Activated T-cell treated with anti-CD3 and anti-CD28 coated beads, Interleukin-2, amount 50 U/mL, for 24 hours (primary cell): ENCODE measurements at regions not wholly inside any gene's neighbourhood (a gene's known extent, or its start where the extent isn't known, plus 50 kb on each side); places are given as distances from the start of the nearest gene placed in this dataset.

Source experiments
- DNase-seq: peaks from one replicate; pipeline ENCODE4 v3.0.0-alpha.2; 2020
- H3K27ac Mint-ChIP-seq: 2 replicates; pipeline ENCODE4 v1.8.0; 2020; ENCODE audit warnings: mild to moderate bottlenecking, mixed read lengths
- H3K27me3 Mint-ChIP-seq: 2 replicates; pipeline ENCODE4 v1.8.0; 2020; ENCODE audit warnings: mixed read lengths
- H3K36me3 Mint-ChIP-seq: 2 replicates; pipeline ENCODE4 v1.8.0; 2020; ENCODE audit warnings: low read depth, mixed read lengths
- H3K4me1 Mint-ChIP-seq: 2 replicates; pipeline ENCODE4 v1.8.0; 2020; ENCODE audit warnings: low read depth, mixed read lengths
- H3K4me3 Mint-ChIP-seq: 2 replicates; pipeline ENCODE4 v1.8.0; 2020; ENCODE audit warnings: mild to moderate bottlenecking, moderate library complexity, mixed read lengths
- H3K9me3 Mint-ChIP-seq: 2 replicates; pipeline ENCODE4 v1.8.0; 2020; ENCODE audit warnings: mixed read lengths

DNA sequence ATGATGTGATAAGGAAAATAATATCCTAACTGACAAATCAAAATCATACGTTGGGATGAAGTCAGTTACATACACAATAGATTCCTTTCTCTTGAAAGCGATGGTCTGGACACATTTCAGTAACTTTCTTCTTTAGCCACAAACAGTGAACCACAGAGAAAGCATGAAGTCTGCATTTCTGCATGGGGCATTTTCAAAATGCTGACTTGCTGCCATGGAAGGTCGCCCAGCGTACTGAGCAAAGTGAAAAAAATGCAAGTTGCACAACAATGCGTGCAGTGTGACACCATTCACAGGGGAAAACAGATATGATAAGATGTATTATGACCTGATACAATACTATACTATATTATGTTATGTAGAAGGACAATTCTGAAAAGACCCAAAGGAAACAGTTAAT, 146.3 kb downstream of the SNX18 start:
- DNase-seq = no peak
- Mint-ChIP-seq H3K27me3 (no peaks in the 10 kb centered on the region), H3K27ac (no peak overlapping the region), H3K9me3 (peaks cover 8% of the 10 kb centered on the region), H3K36me3 (no peaks in the 10 kb centered on the region), H3K4me3 (no peak overlapping the region), H3K4me1 (no peaks in the 10 kb centered on the region)

GRCh38 chr5:54661111-54661510, 143.6 kb downstream of the SNX18 start:
- no peak overlapping the region for H3K4me3 Mint-ChIP-seq
- DNase-seq = no peak
- H3K36me3 Mint-ChIP-seq = no peaks in the 10 kb centered on the region
- no peaks in the 10 kb centered on the region for H3K9me3 Mint-ChIP-seq
- no peak overlapping the region for H3K27ac Mint-ChIP-seq
- no peaks in the 10 kb centered on the region for H3K4me1 Mint-ChIP-seq
- H3K27me3 Mint-ChIP-seq = no peaks in the 10 kb centered on the region

- no peak for DNase-seq
- Mint-ChIP-seq H3K4me1 (peaks cover 2% of the 10 kb centered on the region), H3K27ac (no peak overlapping the region)
These were observed 142.2 kb downstream of the SNX18 start for GRCh38 chr5:54659700-54660131.

GRCh38 chr5:54658010-54658409, 140.5 kb downstream of the SNX18 start:
- H3K27me3 Mint-ChIP-seq = no peaks in the 10 kb centered on the region
- H3K9me3 Mint-ChIP-seq = no peaks in the 10 kb centered on the region
- no peaks in the 10 kb centered on the region for H3K36me3 Mint-ChIP-seq
- H3K4me3 Mint-ChIP-seq = no peak overlapping the region
- no peak overlapping the region for H3K27ac Mint-ChIP-seq
- no peak for DNase-seq
- peaks cover 5% of the 10 kb centered on the region for H3K4me1 Mint-ChIP-seq

More at GRCh38 chr5:54659700-54660131, 142.2 kb downstream of the SNX18 start:
- no peaks in the 10 kb centered on the region for H3K36me3 Mint-ChIP-seq
- no peaks in the 10 kb centered on the region for H3K27me3 Mint-ChIP-seq
- no peak overlapping the region for H3K4me3 Mint-ChIP-seq
- H3K9me3 Mint-ChIP-seq = no peaks in the 10 kb centered on the region

DNA sequence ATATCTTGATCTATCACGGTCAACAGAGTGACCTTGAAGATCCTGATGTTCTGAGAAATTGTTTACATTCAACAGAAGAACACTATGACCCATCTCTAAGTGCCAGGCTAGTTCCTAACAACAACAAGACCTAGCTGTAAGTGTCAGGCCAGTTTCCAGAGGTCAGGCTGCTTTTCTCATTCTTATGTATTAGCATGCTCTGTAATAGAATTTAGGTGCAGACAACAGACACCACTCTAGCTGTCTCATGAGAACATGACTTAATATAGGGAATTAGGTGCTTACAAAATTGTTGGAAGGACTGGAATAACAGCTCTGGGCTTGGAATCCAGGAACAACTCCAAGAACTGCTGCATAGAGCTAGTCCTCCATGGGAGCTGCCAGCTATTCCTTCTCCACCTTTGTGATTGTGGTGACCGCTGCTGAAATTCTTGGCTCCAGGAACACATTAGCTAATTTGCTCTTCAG, 138.7 kb downstream of the SNX18 start:
- H3K4me1 Mint-ChIP-seq = peaks cover 5% of the 10 kb centered on the region
- H3K9me3 Mint-ChIP-seq = no peaks in the 10 kb centered on the region
- DNase-seq = no peak
- no peaks in the 10 kb centered on the region for H3K27me3 Mint-ChIP-seq
- H3K4me3 Mint-ChIP-seq = no peak overlapping the region
- no peaks in the 10 kb centered on the region for H3K36me3 Mint-ChIP-seq
- H3K27ac Mint-ChIP-seq = no peak overlapping the region

- Mint-ChIP-seq H3K27me3 (no peaks in the 10 kb centered on the region), H3K4me1 (peaks cover 5% of the 10 kb centered on the region), H3K9me3 (no peaks in the 10 kb centered on the region), H3K27ac (no peak overlapping the region), H3K4me3 (no peak overlapping the region), H3K36me3 (no peaks in the 10 kb centered on the region)
- DNase-seq = no peak
These were observed 138.2 kb downstream of the SNX18 start for GRCh38 chr5:54655761-54656160.

DNA sequence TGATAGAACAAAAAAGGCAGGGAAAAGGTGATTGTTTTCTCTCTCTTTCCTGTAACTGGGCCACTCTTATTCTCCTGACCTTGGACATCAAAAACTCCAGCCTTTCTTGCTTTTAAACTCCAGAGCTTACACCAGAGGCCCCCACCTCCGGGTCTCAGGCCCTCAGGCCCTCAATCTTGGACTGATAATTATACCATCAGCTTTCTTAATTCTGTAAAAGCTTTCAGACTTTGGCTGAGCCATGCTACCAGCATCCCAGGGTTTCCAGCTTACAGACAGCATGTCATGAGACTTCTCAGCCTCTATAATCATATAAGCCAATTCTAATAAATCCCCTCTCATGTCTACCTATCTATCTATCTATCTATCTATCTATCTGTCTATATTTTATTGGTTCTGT, 137.7 kb downstream of the SNX18 start:
- DNase-seq = no peak
- no peak overlapping the region for H3K27ac Mint-ChIP-seq
- H3K36me3 Mint-ChIP-seq = no peaks in the 10 kb centered on the region
- no peaks in the 10 kb centered on the region for H3K27me3 Mint-ChIP-seq
- H3K4me3 Mint-ChIP-seq = no peak overlapping the region
- no peaks in the 10 kb centered on the region for H3K9me3 Mint-ChIP-seq
- peaks cover 5% of the 10 kb centered on the region for H3K4me1 Mint-ChIP-seq

DNA sequence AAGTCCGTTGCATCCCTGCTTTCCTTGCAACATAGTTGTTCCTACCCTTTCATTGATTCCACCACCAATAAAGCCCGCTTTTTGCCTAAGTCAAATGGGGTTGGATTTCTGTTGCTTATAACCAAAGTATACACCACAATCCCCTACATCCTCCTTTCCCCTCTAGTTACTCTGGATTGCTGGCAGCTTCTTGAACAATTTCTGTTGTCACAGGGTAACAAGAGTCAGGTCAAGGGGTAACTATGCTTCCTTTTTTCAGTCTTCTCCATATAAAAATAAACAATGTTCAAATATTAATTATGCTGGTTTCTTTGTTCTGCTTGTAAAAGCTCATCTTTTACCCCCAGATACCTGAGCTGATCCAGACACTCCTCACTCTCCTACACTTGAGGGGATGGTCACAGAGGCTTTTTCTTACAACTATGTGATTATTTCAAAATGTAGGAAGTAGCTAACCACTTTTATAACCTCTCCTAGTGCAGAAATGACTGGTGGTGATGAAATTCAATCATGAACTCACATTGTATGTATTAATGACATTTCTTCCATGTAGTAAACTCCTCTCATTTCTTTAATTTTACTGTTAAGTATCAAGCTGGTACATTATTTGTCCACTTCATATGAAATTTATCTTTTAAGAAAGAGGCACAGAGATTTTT, 136.5 kb downstream of the SNX18 start:
- no peaks in the 10 kb centered on the region for H3K36me3 Mint-ChIP-seq
- H3K9me3 Mint-ChIP-seq = no peaks in the 10 kb centered on the region
- peaks cover 5% of the 10 kb centered on the region for H3K4me1 Mint-ChIP-seq
- H3K27ac Mint-ChIP-seq = no peak overlapping the region
- H3K27me3 Mint-ChIP-seq = no peaks in the 10 kb centered on the region
- DNase-seq = no peak
- no peak overlapping the region for H3K4me3 Mint-ChIP-seq

DNA sequence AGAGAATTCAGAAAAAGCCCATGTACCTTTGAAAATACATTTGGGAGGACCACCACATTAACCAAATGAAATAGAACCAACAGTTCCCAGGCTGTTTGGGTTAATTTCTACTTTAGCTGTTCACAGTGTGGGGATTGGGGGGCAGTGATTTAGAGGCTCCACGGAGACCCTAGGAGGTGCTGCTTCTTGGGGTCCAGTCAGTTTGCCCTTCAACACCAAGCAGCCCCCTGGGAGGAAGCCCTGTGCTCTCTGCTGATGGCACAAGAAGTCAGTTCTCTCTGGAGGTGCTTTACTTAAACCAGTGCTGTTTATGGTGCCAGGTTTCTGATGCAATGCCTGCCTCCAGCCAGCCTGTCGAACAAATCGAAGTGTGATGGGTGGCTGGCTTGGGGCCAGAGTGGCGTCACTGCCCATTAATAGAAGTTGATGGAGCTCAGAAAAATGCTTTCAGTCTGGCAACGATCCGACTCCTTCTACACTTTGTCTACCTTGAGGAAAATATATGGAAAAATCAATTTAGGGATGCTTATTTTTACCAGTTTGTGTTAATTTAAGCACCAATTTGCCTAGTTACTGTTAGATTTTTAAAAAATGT, 134.0 kb downstream of the SNX18 start:
- Mint-ChIP-seq H3K36me3 (no peaks in the 10 kb centered on the region), H3K9me3 (no peaks in the 10 kb centered on the region), H3K4me1 (peaks cover 24% of the 10 kb centered on the region)

GRCh38 chr5:54649041-54649504, 131.5 kb downstream of the SNX18 start:
- Mint-ChIP-seq H3K4me1 (peaks cover 43% of the 10 kb centered on the region), H3K27me3 (no peaks in the 10 kb centered on the region), H3K4me3 (no peak overlapping the region), H3K27ac (no peak overlapping the region), H3K9me3 (no peaks in the 10 kb centered on the region), H3K36me3 (no peaks in the 10 kb centered on the region)
- no peak for DNase-seq

More for the DNA sequence above, 134.0 kb downstream of the SNX18 start:
- Mint-ChIP-seq H3K27ac (no peak overlapping the region), H3K27me3 (no peaks in the 10 kb centered on the region), H3K4me3 (no peak overlapping the region)
- no peak for DNase-seq

DNA sequence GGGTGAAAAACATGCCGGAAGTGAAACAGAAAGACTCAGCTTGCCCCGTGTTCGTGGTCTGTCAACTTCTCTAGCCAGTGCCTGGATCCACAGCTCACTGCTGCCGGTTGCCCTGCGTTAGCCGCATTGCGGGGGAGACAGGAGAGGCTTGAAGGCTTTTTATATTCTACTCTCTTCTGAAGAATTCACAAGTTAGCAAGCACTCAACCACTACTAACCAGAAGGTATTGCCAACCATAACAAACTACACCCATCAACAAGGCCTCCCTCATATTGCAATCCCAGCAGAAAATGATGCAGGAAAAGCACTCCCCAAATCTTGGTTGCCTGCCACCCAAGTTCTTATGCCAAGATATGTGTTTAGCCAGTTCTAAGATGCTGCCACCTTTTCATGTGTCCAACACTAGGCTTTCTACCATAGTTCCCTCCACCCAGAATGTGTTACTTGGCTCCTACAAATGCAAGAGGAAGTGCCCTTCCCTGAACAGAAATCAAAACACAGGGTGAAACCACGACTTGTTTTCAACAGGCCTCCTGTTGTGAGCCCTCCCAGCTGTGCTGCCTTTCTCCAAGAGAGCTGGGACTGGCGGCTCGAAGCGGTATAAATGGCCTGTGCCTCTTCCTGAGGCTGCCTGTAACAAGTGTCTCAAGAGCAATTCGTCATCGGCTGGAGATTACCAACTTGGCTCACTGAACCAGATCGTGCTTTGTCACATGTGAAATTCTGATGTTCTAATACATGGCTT, 129.0 kb downstream of the SNX18 start:
- H3K27ac Mint-ChIP-seq = peak overlapping the region; percentile 88
- H3K4me3 Mint-ChIP-seq = peak overlapping the region; percentile 46
- no peaks in the 10 kb centered on the region for H3K9me3 Mint-ChIP-seq
- peaks cover 50% of the 10 kb centered on the region for H3K4me1 Mint-ChIP-seq
- no peaks in the 10 kb centered on the region for H3K27me3 Mint-ChIP-seq
- H3K36me3 Mint-ChIP-seq = no peaks in the 10 kb centered on the region
- peak; percentile 73 for DNase-seq

GRCh38 chr5:54645882-54646355, 128.4 kb downstream of the SNX18 start:
- DNase-seq = no peak
- Mint-ChIP-seq H3K27ac (peak overlapping the region; percentile 88), H3K4me1 (peaks cover 50% of the 10 kb centered on the region), H3K36me3 (no peaks in the 10 kb centered on the region), H3K27me3 (no peaks in the 10 kb centered on the region), H3K9me3 (no peaks in the 10 kb centered on the region), H3K4me3 (peak overlapping the region; percentile 46)

GRCh38 chr5:54644226-54644625, 126.7 kb downstream of the SNX18 start:
- no peak for DNase-seq
- no peaks in the 10 kb centered on the region for H3K9me3 Mint-ChIP-seq
- H3K27ac Mint-ChIP-seq = no peak overlapping the region
- H3K4me3 Mint-ChIP-seq = no peak overlapping the region
- no peaks in the 10 kb centered on the region for H3K27me3 Mint-ChIP-seq
- H3K36me3 Mint-ChIP-seq = no peaks in the 10 kb centered on the region
- H3K4me1 Mint-ChIP-seq = peaks cover 50% of the 10 kb centered on the region

DNA sequence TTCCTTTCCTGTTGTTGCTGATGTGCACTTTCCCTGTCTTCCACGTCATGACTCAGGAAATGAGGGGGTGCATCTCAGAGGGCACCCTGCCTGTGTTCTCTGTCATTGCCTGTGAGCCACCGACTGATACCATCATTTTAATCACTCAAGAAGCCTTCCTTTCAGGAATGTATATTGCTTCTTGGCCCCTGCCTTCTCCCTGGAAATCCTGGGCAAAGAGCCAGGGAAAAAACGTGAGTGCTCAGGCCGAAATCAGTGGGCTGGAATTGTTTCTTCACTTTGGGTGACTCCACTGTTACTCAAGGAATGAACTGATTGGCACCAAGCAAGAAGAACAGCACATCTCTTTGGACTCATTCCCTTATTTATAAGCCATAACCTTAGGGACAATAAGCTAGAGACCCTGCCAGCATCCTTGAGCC, 126.1 kb downstream of the SNX18 start:
- no peak overlapping the region for H3K27ac Mint-ChIP-seq
- H3K4me3 Mint-ChIP-seq = no peak overlapping the region
- no peaks in the 10 kb centered on the region for H3K36me3 Mint-ChIP-seq
- DNase-seq = no peak
- H3K4me1 Mint-ChIP-seq = peaks cover 50% of the 10 kb centered on the region
- no peaks in the 10 kb centered on the region for H3K9me3 Mint-ChIP-seq
- H3K27me3 Mint-ChIP-seq = no peaks in the 10 kb centered on the region

- H3K4me1 Mint-ChIP-seq = peaks cover 26% of the 10 kb centered on the region
- no peaks in the 10 kb centered on the region for H3K27me3 Mint-ChIP-seq
- H3K27ac Mint-ChIP-seq = no peak overlapping the region
- H3K4me3 Mint-ChIP-seq = no peak overlapping the region
- H3K36me3 Mint-ChIP-seq = no peaks in the 10 kb centered on the region
- no peaks in the 10 kb centered on the region for H3K9me3 Mint-ChIP-seq
- DNase-seq = no peak
These were observed 122.1 kb downstream of the SNX18 start for GRCh38 chr5:54639621-54640020.
